RWPE1 (cell line): ENCODE measurements at regions not wholly inside any gene's neighbourhood (a gene's known extent, or its start where the extent isn't known, plus 50 kb on each side); places are given as distances from the start of the nearest gene placed in this dataset.

Source experiments
- CTCF ChIA-PET: fragments of 350-600 bp; sonication (Branson Sonifier 250); formaldehyde crosslinking; extraction: SDS; loops from one replicate; lab custom pipeline; 2021; lab: Yijun Ruan, JAX
- POLR2A ChIA-PET: fragments of 400-600 bp; formaldehyde crosslinking; extraction: SDS; loops from one replicate; lab custom pipeline; 2020; ENCODE audit warnings: antibody characterized with exemption; ENCODE audit not compliant: low non-redundant PET; lab: Yijun Ruan, JAX
- DNase-seq: peaks from one replicate; pipeline ENCODE4 v3.0.0; 2012; ENCODE audit warnings: low spot score
- H3K27ac ChIP-seq: fragments of 450-650 bp; 2 replicates; pipeline ENCODE4 v1.5.1; 2017
- CTCF ChIP-seq: fragments of 450-650 bp; conservative IDR thresholded peaks from 2 replicates; pipeline ENCODE4 v1.5.1; 2017; ENCODE audit warnings: low read depth, mild to moderate bottlenecking

- no peak for TF ChIP-seq CTCF
- H3K27ac ChIP-seq, result no peak overlapping the region
- ChIA-PET CTCF (no interaction called here), POLR2A (no interaction called here)
- no peak for DNase-seq
Observed at GRCh38 chr13:111614613-111615012, 294.2 kb downstream of the TEX29 start.

- no peak for DNase-seq
- ChIA-PET CTCF (no interaction called here), POLR2A (interaction anchor here (0.6 kb wide), 1 partner anchor 51 kb away, joined by 3 read pairs; no protein-coding TSS in a partner anchor)
- TF ChIP-seq CTCF, result no peak
- no peak overlapping the region for H3K27ac ChIP-seq
Observed at GRCh38 chr13:111616203-111616602, 295.8 kb downstream of the TEX29 start.

- POLR2A ChIA-PET, result no interaction called here
- no peak for TF ChIP-seq CTCF
- H3K27ac ChIP-seq, result no peak overlapping the region
- CTCF ChIA-PET, result no interaction called here
- no peak for DNase-seq
Observed at GRCh38 chr13:111620166-111620565, 299.7 kb downstream of the TEX29 start.

- no peak overlapping the region for H3K27ac ChIP-seq
- ChIA-PET POLR2A (no interaction called here), CTCF (no interaction called here)
- no peak for TF ChIP-seq CTCF
- no peak for DNase-seq
Observed at GRCh38 chr13:111620586-111620985, 300.1 kb downstream of the TEX29 start.

GRCh38 chr13:111621164-111621563, 300.7 kb downstream of the TEX29 start:
- CTCF ChIA-PET, result no interaction called here
- no peak for TF ChIP-seq CTCF
- DNase-seq, result no peak
- H3K27ac ChIP-seq, result no peak overlapping the region
- POLR2A ChIA-PET, result no interaction called here

GRCh38 chr13:111622051-111622531, 301.6 kb downstream of the TEX29 start:
- TF ChIP-seq CTCF, result no peak
- CTCF ChIA-PET, result no interaction called here
- H3K27ac ChIP-seq, result no peak overlapping the region
- no peak for DNase-seq
- POLR2A ChIA-PET, result no interaction called here
